HT-29 (cell line): ENCODE measurements at regions not wholly inside any gene's neighbourhood (a gene's known extent, or its start where the extent isn't known, plus 50 kb on each side); places are given as distances from the start of the nearest gene placed in this dataset.
"Not testable (repeated sequence)": the region's sequence is repeated elsewhere in the genome, so short reads cannot be mapped to it uniquely, and the experiment has no call there.

Experiments
- DNase-seq: peaks from one replicate; pipeline ENCODE4 v3.0.0-alpha.2; 2015; ENCODE audit warnings: low spot score

- no peak for DNase-seq
Observed at GRCh38 chr7:89401099-89401498, 605.6 kb upstream of the TEX47 start.

DNA sequence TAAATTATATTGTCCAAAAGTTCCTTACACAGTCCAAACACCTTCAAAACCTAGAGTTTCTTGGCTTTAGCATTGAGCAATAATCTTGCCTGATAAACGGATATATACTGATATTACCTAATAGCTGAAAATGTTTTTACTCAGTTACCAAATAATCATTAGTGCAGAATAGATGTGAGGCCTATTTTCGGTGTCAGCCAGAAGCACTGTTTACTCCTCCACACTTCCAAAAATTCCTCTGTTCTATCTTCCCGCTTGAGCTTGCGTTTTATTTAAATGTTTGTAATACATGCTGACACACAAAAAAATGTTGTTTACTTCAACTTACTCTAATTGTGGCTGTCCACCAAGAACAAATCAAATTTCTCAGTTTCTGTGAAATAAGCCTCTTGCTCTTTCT lies 606.2 kb upstream of the TEX47 start:
- DNase-seq, result no peak

DNA sequence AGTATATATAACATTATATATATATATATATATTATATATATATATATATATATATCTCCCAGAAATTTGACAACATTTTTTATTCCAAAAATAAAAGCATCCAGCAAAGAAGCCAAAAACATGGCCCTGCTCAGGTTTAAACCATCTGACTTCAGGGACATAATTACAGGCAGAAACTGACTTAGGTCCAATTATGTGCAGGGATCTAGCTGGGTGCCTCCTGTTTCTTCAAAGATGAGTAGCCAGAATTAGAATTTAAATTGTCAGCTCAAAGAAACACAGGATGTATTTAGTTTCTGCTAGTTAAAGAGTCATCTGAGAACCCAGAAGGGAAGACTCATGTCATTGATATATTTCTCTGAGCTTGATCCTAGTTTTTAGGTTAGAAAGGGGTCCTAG lies 656.4 kb upstream of the TEX47 start:
- no peak for DNase-seq

GRCh38 chr7:89456556-89456955 lies 661.0 kb upstream of the TEX47 start:
- no peak for DNase-seq

GRCh38 chr7:89458114-89458513 lies 662.6 kb upstream of the TEX47 start:
- no peak for DNase-seq

DNA sequence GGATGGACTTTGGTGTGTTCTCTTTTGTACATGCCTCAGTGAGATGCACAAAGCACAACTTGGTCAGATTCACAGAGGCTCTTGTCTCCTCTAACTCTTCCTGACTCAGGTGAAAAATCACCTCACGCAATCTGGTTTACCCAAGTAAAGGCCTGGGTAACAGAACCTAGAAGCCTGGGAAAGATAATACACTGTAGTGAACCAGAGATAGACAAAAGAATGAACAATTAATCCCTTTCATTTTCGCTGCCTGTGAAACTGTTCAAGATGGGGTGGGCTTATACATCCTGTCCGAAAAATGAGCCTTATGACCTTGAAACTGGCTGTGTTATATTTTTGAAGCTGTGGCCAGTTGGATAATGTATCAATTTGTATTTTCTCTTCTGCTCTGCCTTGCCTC lies 678.9 kb upstream of the TEX47 start:
- DNase-seq, result no peak

- no peak for DNase-seq
Observed at GRCh38 chr7:89477991-89478390, 676.3 kb upstream of the STEAP1 start.

DNA sequence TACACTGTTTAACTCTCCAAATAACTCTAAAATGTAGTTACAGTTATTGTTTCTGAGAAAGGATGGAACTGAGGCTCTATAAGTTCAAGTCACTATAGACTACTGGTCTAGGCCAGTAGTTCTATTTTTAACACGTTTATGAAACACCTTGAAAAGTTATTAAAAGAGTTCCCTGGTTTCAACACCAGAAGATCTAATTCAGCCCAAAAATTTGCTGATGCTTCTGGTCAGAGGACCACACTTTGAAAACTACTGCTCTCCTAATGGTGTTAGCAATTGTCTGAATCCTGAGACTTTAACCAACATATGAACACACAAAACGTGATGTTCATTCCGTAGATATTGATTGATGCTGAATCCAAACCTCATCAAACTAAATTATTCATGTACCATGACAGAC lies 658.6 kb upstream of the STEAP1 start:
- no peak for DNase-seq

DNA sequence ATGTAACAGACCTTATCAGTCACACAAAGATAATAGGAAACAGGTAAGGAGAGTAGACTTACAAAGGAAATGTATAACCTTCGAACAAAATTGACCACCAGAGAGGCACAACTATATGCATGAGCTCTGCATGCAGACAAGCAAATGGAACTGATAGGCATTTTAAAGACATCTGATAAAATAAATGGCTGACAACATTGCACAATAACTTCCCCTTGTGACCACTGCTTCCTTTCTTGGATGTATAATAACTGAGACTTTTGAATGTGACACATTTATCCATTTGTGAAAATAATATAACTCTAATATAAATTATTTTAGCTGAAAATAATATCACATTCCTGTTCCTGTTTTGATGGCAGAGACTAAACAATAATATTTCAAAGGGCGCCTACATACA lies 654.2 kb upstream of the STEAP1 start:
- DNase-seq, result no peak

- DNase-seq, result no peak
Observed at GRCh38 chr7:89503281-89503680, 651.0 kb upstream of the STEAP1 start.

DNA sequence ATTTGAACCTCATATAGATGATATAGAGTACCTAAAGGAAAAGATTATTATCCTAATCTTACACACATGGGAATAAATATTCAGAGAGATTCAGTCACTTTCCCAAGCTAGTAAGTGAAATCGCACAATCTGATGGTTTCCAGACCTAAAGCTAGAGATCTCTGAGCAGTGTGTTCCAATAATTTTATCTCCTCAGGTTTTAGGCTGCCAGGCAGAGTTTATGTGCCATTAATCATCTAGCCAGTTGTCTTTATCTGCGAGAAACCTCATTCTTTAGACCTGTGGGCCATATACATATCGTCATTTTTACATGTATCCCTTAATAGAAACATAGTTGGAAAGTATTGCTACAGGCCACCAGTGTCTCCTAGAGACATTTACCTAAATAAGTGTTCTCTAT lies 647.2 kb upstream of the STEAP1 start:
- DNase-seq, result no peak

DNA sequence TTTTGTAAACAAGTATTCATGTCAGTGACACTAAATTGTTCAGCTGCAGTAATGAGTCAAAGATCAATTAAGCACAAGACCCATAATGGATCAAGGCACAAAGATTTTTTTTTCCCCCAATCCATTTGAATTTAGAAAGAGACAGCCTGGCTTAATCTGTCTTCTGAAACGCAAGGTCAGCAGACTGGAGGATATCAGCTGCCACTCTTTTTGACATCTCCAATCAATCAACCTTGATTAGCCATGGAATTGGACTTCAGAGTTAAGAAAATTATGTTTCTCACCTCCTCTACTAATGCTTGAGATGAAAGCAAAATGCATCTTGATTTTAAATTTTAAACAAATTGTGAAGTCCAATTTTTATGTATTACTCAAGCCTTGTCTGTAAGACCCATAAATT lies 642.4 kb upstream of the STEAP1 start:
- DNase-seq, result no peak

GRCh38 chr7:89514970-89515369 lies 639.3 kb upstream of the STEAP1 start:
- DNase-seq, result no peak

GRCh38 chr7:89517815-89518214 lies 636.5 kb upstream of the STEAP1 start:
- DNase-seq, result no peak

DNA sequence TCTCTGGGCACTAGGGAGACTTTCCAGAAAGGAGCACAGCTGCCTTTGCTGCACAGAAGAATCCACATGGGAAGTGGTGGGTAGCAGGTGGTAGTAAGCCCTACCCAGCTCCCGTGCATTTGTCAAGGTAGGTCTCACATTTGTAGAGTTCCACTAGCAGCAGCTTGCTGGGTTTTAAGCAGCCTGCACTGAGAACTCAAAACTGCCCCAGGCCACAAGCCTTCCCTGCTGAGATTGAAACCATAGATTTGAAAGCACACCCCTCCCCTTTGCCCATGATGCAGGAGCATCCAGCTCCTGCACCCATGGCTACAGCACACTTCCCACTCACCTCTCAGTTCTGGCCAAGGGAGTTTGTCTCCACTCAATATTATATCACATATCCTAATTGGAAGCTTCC lies 604.5 kb upstream of the STEAP1 start:
- no peak for DNase-seq

DNA sequence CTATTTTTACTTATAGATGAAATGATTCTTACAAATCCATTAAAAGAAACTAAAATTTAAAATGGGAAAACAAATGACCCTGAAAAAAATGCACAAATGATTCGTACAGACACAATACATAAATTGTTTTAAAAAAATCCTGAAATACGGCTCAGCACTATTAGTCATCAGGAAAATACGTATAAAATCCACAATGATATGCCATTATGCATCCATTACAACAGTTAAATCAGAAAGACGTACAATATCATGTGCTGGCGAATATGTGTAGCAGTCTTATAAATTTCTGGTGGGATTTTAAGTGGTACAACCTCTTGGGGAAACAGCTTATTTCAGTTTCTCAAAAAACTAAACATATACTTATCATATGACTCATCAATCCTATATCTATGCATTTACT lies 600.1 kb upstream of the STEAP1 start:
- DNase-seq, result no peak

- no peak for DNase-seq
Observed at GRCh38 chr7:89559596-89559995, 594.7 kb upstream of the STEAP1 start.

- DNase-seq, result no peak
Observed at GRCh38 chr7:89563597-89563996, 590.7 kb upstream of the STEAP1 start.

- no peak for DNase-seq
Observed at GRCh38 chr7:89584896-89585295, 569.4 kb upstream of the STEAP1 start.

- no peak for DNase-seq
Observed at GRCh38 chr7:89593125-89593524, 561.1 kb upstream of the STEAP1 start.

- no peak for DNase-seq
Observed at GRCh38 chr7:89602984-89603383, 551.3 kb upstream of the STEAP1 start.

DNA sequence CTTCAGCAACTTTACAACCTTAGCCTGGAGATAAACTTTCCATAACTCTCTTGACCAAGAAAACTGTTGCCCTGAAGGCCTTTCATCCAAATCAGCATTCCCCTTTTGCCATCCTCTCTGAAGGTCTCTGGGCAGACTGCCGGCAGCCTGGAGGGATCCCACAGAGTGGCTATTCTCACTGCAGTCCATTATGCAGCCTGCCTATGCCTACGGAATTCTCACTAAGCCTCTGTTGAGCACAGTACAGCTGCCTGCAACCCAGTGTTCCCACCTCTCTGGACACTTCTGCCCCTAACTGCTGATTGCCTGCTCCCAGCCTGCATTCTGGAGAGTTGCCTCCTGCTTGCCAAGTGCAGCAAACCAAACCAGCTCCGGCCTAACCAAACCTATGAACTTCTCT lies 548.9 kb upstream of the STEAP1 start:
- no peak for DNase-seq

DNA sequence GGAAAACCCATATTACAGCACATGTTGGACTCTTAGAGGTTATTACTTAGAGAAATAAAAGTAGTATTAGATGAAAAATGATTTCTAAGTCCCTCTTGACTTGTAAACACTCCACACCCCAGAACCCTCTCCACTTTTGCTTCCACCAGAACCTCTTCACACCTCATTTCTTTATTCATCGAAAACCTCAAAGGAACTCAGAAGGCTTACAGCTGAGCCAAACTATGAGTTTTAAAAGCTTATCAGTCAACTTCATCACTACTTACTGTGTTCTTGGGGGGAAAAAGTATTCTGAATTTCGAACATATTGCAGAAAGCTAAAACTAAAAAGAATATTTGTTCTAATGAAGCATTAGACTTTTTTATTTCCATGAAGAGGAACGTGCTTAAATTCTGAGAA lies 547.8 kb upstream of the STEAP1 start:
- DNase-seq, result no peak

GRCh38 chr7:89607792-89608191 lies 546.5 kb upstream of the STEAP1 start:
- DNase-seq, result no peak

DNA sequence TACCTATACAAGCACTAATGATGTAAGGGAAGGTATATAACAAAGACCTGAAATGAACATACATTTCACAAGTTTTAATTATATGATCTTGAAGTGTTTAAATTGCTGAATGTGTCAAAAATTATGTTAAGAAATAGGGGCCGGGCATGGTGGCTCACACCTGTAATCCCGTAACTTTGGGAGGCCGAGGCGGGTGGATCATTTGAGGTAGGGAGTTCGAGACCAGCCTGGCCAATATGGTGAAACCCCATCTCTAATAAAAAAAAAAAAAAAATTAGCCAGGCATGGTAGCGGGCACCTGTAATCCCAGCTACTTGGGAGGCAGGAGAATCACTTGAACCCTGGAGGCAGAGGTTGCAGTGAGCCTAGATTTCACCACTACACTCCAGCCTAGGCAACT lies 537.4 kb upstream of the STEAP1 start:
- not testable (repeated sequence) for DNase-seq
